NCI-H146 treated with DMSO at 0.1 percent for 48 hours (cell line): ENCODE measurements at regions not wholly inside any gene's neighbourhood (a gene's known extent, or its start where the extent isn't known, plus 50 kb on each side); places are given as distances from the start of the nearest gene placed in this dataset.

Source experiments
- DNase-seq: peaks from one replicate; lab custom pipeline; 2025; ENCODE audit not compliant: unreplicated experiment; lab: John Stamatoyannopoulos, UW

DNA sequence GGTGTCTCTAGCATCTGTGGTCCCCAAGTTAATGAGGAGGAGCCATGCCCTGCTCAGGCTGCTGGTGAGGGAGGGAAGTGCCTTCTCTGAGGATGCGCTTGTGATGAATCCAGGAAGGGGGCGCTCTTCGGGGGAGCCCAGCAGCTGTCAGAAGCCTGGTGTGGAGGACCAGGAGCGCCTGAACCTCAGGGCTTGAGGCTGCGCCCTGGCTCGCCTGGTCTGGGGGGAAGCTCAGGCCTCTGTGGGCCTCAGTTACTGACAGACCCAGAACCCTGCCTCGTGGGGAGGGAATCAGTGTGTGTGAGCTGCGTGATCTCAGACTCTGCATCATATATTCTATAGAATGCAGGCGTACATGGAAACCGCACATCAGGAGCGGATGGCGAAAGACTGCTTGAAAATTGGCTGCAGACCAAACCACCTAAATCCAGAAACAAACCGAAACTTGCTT, 126.1 kb downstream of the SEC14L1 start:
- no peak for DNase-seq

DNA sequence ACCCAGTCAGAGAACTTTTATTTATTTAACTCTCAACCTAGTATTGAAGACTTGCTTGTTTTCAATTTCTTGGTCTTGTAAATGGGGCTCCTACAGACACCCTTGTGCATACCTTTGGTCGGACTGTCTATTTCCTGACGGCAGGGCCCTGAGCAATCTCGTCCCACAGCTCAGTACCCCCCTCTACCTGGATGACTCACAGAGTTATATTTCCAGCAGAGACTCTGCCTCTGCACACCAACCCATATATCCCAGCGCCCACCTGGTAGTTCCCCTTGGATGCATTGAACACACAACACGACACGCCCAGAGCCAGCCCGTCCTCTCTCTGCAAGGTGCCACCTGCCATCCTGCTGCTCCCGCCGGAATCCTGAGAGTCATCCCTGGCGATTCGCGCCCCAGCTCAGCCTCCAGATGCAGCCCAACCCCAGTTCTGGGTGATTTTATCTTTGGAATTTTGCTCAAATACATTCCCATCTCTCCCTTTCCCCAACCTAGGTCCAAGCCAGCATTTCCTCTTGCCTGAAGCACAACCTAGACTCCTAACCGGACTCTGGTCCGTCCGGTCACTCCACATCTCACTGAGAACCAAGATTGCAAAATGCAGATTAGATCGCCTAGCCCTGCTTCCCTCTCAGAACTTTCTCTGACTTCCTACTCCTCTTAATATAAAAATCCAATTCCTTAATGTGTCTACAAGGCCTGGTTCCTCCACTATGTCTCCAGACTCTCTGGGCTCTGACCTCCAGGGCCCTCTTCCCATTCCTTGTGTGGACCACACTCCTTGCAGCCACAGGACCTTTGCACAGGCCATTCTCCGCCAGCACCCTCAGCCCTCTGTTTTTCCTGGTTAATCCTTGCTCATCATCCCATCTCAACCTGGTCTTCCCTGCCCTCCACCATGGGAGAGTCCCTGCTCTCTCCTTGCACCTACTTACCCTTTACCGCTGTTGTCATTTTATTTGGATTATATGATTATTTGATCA, 129.2 kb downstream of the SEC14L1 start:
- DNase-seq, result no peak

DNA sequence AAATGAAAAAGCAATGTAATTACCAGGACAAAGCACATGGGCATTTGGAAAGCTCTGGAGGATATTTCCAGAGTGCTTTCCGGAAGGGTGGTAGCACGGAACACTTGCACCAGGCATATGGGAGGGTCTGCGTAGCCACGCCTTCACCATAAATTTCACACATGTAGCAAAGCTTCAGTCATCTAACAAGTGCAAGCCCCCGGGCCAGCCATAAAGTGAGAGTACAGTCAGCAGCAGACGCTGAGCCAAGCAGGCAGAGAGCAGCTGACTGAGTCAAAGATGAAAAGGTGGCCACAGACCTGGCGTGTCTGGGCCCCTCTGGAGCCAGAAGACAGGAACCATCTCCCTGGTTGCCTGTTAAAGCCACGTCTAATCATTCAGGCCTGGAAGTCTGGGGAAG, 130.6 kb downstream of the SEC14L1 start:
- no peak for DNase-seq

GRCh38 chr17:77273397-77274085, 132.8 kb downstream of the SEC14L1 start:
- no peak for DNase-seq

GRCh38 chr17:77274096-77274845, 133.5 kb downstream of the SEC14L1 start:
- DNase-seq, result no peak

GRCh38 chr17:77279448-77280303, 138.9 kb downstream of the SEC14L1 start:
- DNase-seq, result no peak

- peak; percentile 27 for DNase-seq
Observed at GRCh38 chr17:77280304-77281121, 139.7 kb downstream of the SEC14L1 start.

DNA sequence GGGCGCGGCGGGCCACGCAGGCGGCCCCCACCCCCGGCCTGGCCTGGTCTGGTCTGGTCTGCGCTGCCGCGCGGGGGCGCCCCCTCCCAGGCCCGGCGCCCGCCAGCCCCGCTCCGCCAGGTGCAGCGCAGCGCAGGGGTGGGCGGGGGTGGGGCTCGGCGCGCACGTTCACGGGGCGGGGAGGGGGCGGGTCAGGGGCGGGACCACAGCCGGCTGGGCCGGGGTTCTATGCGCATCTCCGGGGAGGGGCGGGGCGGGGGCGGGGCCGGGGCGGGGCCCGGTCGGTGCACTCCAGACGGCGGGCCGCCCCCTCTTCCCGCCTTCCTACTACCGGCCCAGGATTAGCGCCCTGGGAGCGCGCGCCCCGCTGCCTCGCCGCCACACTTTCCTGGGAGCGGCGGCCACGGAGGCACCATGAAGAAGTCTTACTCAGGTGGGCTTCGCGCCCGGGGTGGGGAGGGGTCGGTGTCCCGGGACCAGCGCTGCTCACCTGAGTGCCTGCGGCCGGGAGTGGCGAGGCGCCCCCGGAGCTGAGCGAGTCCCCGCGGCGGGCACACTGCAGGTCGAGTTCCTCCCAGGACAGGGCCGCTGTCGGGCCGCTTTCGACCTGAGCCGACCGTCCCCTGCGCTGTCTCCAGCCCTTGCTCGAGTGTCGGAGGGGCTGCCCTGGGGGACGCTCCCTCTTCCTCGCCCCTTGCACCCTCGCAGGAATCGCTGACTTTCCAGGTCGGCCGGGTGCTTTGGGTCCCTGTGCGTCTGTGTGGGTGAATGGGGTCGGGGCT, 140.5 kb downstream of the SEC14L1 start:
- peak; percentile 45 for DNase-seq

DNA sequence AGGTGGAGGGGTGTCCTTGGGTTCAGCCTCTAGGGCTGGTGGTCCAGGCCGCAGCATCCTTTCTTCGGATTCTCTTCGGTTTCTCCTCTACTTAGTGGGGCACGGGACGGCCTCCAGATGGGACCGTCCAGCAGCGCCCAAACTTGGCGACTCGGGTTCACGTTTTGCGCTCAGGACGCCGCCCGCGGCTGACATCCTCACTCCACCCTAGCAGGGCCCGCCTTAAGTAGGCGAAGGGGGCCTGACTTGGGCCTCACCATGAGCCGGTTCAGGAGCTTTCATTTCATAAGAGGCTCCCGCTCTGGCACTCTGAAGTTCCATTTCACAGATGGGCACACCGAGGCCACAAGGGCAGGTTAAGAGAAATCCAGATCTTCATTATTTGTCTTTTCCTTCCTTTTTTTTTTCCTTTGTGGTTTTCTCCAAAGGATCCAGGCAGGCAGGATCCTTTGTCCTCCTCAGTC, 141.2 kb downstream of the SEC14L1 start:
- DNase-seq, result no peak

DNA sequence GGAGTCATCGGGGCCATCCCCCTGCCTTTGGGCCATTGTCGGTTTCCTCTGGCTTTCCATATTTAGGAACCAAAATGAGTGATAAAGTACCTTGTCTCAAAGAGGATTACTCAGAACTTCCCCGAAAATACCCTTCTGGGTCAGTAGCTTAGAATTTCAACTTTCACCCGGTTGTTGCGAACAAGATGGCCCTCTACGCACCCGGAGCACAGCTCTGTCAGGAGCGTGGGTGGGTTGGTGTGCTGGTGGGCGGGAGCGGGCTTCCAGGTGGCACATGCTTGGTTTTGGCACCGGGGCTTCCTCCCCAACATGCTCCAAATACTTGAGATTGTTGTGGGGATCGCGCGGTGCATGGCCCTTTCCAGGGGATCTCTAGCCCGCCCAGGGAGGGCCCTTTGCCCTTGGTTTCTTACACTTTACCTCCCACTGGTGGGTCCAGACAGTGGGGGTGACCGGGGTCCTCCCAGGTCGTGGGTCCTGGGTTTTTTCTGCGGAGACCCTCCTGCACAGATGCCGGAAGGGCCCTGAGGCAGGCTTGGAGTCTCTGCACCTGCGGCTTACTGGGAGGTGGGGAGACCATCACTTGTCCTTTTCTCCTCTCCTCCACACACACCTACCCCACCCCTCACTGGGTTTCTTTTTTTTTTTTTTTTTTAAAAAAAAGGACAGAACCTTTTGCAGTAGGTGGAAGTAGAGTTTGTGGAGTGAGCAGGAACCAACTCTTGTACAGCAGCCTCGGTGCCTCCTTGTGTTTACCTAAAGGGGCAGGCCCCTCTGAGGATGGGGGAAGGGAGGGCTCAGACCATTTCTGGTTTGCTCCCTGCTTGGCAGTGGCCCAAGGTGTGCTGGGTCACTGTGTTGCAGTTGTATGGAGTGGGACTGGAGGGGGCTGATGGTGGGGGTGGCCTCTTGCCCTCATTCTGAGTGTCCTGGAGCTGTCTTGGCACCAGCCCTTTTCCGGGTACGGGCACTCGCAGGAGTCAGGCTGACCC, 142.1 kb downstream of the SEC14L1 start:
- no peak for DNase-seq

DNA sequence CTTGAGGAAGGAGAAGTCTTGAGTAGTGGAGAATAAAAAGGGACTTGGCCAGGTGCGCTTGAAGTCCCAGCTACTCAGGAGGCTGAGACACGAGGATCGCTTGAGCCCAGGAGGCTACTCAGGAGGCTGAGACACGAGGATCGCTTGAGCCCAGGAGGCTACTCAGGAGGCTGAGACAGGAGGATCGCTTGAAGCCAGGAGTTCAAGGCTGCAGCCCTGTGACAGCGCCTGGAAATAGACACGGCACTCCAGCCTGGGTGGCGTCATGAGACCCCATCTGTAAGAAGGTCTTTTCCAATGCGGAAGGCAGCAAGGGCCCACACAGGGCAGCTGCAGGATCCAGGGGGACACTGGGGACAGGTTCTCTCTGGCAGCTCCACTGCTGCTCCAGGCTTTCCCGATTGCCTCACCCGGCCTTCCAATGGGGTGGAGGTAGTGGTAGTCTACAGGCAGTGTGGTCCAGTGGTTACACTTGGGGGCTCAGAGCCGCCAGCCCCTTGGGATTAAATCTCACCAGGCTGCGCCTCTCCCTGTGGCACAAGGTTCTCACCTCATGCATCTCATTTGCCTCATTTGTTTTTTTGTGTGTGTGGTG, 143.4 kb downstream of the SEC14L1 start:
- no peak for DNase-seq

- DNase-seq, result no peak
Observed at GRCh38 chr17:77285594-77286390, 145.0 kb downstream of the SEC14L1 start.

GRCh38 chr17:77286391-77286640, 145.5 kb downstream of the SEC14L1 start:
- no peak for DNase-seq

- DNase-seq, result no peak
Observed at GRCh38 chr17:77286641-77287431, 146.1 kb downstream of the SEC14L1 start.

- no peak for DNase-seq
Observed at GRCh38 chr17:77287432-77288068, 146.8 kb downstream of the SEC14L1 start.
